ENCODE measurements at regions not wholly inside any gene's neighbourhood (a gene's known extent, or its start where the extent isn't known, plus 50 kb on each side); places are given as distances from the start of the nearest gene placed in this dataset.

DNA sequence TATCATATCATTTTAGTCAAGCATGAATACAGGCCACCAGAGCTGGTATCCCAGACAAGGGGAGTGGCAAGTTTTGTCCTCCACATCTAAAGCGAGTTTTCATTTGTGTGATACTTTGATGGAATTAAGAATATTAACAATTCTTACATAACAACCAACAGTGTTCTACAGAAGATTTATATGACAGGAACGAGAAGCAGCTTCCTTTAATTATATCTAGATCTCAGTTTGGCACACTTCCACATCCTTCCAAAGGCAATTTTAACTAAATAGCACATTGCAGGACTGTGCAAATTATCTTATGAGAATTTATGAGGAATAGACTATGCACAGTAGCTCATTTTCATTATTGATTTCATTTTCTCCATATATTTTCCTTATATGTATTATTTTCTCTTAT, 121.2 kb upstream of the GUCY1A1 start:
- no peaks in the 10 kb centered on the region for H3K79me2 ChIP-seq (ENCODE audit: insufficient read depth)
- no peaks in the 10 kb centered on the region for H3K9me3 ChIP-seq
- H3K36me3 ChIP-seq (replicated peaks in 1 of 2; ENCODE audit: control insufficient read depth in 1 of 2, insufficient read depth in 2 of 2, low read length in 1 of 2), result no peaks in the 10 kb centered on the region
- H3K4me3 ChIP-seq (ENCODE audit: low read depth in 2 of 2, low read length in 1 of 2), result no peak overlapping the region
- no peak overlapping the region for H3K9ac ChIP-seq
- H3K9me2 ChIP-seq, result no peaks in the 10 kb centered on the region
- ChIA-PET CTCF (interaction anchor here (0.5 kb wide), 1 partner anchor 241 kb away, joined by 3 read pairs; no protein-coding TSS in a partner anchor), POLR2A (no interaction called here)
- no peak for DNase-seq
- no peaks in the 10 kb centered on the region for H4K20me1 ChIP-seq (ENCODE audit: insufficient read depth)
- no peaks in the 10 kb centered on the region for H3K27me3 ChIP-seq (ENCODE audit: insufficient read depth)
- WGBS (ENCODE audit: low lambda C conversion rate), result 50% methylated on average over 2 of the region's 2 CpGs
- H2AFZ ChIP-seq (ENCODE audit: low read depth), result no peak overlapping the region
- no peak overlapping the region for H3K27ac ChIP-seq (ENCODE audit: low read depth in 2 of 2, low read length in 1 of 2)
- peaks cover 2% of the 10 kb centered on the region for H3F3A ChIP-seq (replicated peaks; ENCODE audit: insufficient read depth)
- TF ChIP-seq RCOR1 (IDR thresholded peaks at IDR 0.05; ENCODE audit: low read length) (no peak), POLR2AphosphoS5 (IDR thresholded peaks at IDR 0.05; ENCODE audit: low read depth, low read length) (no peak), GABPA (IDR thresholded peaks at IDR 0.05; ENCODE audit: low read depth) (no peak), FOSL2 (IDR thresholded peaks at IDR 0.05; ENCODE audit: borderline replicate concordance, low read depth) (no peak), FOXJ3 (CRISPR knock-in tag; IDR thresholded peaks at IDR 0.05) (no peak), EZH2phosphoT487 (IDR thresholded peaks at IDR 0.05; ENCODE audit: borderline replicate concordance, low read depth) (no peak)
- no peaks in the 10 kb centered on the region; a peak in 1 of 4 replicates for H3K4me1 ChIP-seq (ENCODE audit: control insufficient read depth in 1 of 2, insufficient read depth in 2 of 2, low read depth in 1 of 2, low read length in 1 of 2)
- H3K4me2 ChIP-seq, result no peak overlapping the region

GRCh38 chr4:155544547-155544946, 122.1 kb upstream of the GUCY1A1 start:
- 67% methylated on average over 4 of the region's 6 CpGs for WGBS (ENCODE audit: low lambda C conversion rate)
- H4K20me1 ChIP-seq (ENCODE audit: insufficient read depth), result no peaks in the 10 kb centered on the region
- no peak overlapping the region for H3K4me3 ChIP-seq (ENCODE audit: low read depth in 2 of 2, low read length in 1 of 2)
- no peak overlapping the region for H2AFZ ChIP-seq (ENCODE audit: low read depth)
- ChIA-PET POLR2A (no interaction called here), CTCF (interaction anchor here (1.0 kb wide), 1 partner anchor 8 kb away, joined by 3 read pairs; no protein-coding TSS in a partner anchor)
- H3K9me3 ChIP-seq, result no peaks in the 10 kb centered on the region
- no peaks in the 10 kb centered on the region for H3K79me2 ChIP-seq (ENCODE audit: insufficient read depth)
- no peaks in the 10 kb centered on the region; a peak in 1 of 4 replicates for H3K4me1 ChIP-seq (ENCODE audit: control insufficient read depth in 1 of 2, insufficient read depth in 2 of 2, low read depth in 1 of 2, low read length in 1 of 2)
- no peaks in the 10 kb centered on the region for H3K27me3 ChIP-seq (ENCODE audit: insufficient read depth)
- H3K9me2 ChIP-seq, result no peaks in the 10 kb centered on the region
- no peak overlapping the region for H3K27ac ChIP-seq (ENCODE audit: low read depth in 2 of 2, low read length in 1 of 2)
- no peak overlapping the region for H3K9ac ChIP-seq
- DNase-seq, result no peak
- no peaks in the 10 kb centered on the region for H3K36me3 ChIP-seq (replicated peaks in 1 of 2; ENCODE audit: control insufficient read depth in 1 of 2, insufficient read depth in 2 of 2, low read length in 1 of 2)
- H3K4me2 ChIP-seq, result no peak overlapping the region
- peaks cover 2% of the 10 kb centered on the region for H3F3A ChIP-seq (replicated peaks; ENCODE audit: insufficient read depth)
- TF ChIP-seq SIN3A (IDR thresholded peaks at IDR 0.05; ENCODE audit: borderline replicate concordance, low read depth, low read length) (no peak), CHD2 (IDR thresholded peaks at IDR 0.05; ENCODE audit: low read length, partially characterized antibody) (no peak), ZBTB33 (IDR thresholded peaks at IDR 0.05; ENCODE audit: borderline replicate concordance, low read depth) (no peak), RFX5 (IDR thresholded peaks at IDR 0.05; ENCODE audit: low read length) (no peak), NFIC (IDR thresholded peaks at IDR 0.05; ENCODE audit: borderline replicate concordance) (no peak), YY1 (IDR thresholded peaks at IDR 0.05; ENCODE audit: low read depth) (no peak), FOXM1 (IDR thresholded peaks at IDR 0.05; ENCODE audit: low read depth) (no peak), SMC3 (IDR thresholded peaks at IDR 0.05; ENCODE audit: low read depth, low read length) (no peak), MEF2A (IDR thresholded peaks at IDR 0.05; ENCODE audit: borderline replicate concordance, low read depth) (no peak), EP300 (IDR thresholded peaks at IDR 0.05; ENCODE audit: borderline replicate concordance in 1 of 2, low read depth in 1 of 2, low read length in 1 of 2) (no peak), RXRA (IDR thresholded peaks at IDR 0.05; ENCODE audit: borderline replicate concordance, low read depth) (no peak)
- TF ChIP-seq, protein P1, sequence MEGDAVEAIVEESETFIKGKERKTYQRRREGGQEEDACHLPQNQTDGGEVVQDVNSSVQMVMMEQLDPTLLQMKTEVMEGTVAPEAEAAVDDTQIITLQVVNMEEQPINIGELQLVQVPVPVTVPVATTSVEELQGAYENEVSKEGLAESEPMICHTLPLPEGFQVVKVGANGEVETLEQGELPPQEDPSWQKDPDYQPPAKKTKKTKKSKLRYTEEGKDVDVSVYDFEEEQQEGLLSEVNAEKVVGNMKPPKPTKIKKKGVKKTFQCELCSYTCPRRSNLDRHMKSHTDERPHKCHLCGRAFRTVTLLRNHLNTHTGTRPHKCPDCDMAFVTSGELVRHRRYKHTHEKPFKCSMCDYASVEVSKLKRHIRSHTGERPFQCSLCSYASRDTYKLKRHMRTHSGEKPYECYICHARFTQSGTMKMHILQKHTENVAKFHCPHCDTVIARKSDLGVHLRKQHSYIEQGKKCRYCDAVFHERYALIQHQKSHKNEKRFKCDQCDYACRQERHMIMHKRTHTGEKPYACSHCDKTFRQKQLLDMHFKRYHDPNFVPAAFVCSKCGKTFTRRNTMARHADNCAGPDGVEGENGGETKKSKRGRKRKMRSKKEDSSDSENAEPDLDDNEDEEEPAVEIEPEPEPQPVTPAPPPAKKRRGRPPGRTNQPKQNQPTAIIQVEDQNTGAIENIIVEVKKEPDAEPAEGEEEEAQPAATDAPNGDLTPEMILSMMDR (IDR thresholded peaks at IDR 0.05), result no peak
- TF ChIP-seq, protein P2, sequence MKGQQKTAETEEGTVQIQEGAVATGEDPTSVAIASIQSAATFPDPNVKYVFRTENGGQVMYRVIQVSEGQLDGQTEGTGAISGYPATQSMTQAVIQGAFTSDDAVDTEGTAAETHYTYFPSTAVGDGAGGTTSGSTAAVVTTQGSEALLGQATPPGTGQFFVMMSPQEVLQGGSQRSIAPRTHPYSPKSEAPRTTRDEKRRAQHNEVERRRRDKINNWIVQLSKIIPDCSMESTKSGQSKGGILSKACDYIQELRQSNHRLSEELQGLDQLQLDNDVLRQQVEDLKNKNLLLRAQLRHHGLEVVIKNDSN (IDR thresholded peaks at IDR 0.05; ENCODE audit: borderline replicate concordance, low read depth), result no peak
- TF ChIP-seq, protein P3, sequence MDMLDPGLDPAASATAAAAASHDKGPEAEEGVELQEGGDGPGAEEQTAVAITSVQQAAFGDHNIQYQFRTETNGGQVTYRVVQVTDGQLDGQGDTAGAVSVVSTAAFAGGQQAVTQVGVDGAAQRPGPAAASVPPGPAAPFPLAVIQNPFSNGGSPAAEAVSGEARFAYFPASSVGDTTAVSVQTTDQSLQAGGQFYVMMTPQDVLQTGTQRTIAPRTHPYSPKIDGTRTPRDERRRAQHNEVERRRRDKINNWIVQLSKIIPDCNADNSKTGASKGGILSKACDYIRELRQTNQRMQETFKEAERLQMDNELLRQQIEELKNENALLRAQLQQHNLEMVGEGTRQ (IDR thresholded peaks at IDR 0.05; ENCODE audit: borderline replicate concordance, low read depth, low read length), result no peak
